ENCODE measurements at regions not wholly inside any gene's neighbourhood (a gene's known extent, or its start where the extent isn't known, plus 50 kb on each side); places are given as distances from the start of the nearest gene placed in this dataset.
A peak's percentile ranks its signal among the peaks of the same experiment; 100 is the strongest.

DNA sequence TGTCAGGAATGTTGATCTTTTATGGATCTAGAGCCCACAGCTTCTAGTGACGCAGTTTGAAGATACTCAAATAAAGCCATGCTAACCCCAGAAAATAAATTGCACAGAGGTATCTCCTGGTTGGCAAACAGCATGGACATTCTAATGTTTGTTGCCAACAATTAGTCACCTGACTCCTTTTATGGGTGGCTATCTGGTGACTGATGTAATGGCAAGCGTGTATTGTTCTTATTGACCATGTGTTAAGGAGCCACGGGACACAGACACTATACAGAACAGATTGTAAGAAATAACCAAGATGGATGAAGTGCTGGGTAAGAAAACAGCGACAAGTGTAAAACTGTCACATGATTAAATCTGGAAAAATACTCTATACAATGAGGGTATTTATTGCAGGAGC, 401.3 kb upstream of the PDE3A start:
- H3K36me3 Mint-ChIP-seq (ENCODE audit: unreplicated experiment), result no peaks in the 10 kb centered on the region
- TF ChIP-seq, protein P1, sequence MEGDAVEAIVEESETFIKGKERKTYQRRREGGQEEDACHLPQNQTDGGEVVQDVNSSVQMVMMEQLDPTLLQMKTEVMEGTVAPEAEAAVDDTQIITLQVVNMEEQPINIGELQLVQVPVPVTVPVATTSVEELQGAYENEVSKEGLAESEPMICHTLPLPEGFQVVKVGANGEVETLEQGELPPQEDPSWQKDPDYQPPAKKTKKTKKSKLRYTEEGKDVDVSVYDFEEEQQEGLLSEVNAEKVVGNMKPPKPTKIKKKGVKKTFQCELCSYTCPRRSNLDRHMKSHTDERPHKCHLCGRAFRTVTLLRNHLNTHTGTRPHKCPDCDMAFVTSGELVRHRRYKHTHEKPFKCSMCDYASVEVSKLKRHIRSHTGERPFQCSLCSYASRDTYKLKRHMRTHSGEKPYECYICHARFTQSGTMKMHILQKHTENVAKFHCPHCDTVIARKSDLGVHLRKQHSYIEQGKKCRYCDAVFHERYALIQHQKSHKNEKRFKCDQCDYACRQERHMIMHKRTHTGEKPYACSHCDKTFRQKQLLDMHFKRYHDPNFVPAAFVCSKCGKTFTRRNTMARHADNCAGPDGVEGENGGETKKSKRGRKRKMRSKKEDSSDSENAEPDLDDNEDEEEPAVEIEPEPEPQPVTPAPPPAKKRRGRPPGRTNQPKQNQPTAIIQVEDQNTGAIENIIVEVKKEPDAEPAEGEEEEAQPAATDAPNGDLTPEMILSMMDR (IDR thresholded peaks at IDR 0.05; ENCODE audit: partially characterized antibody, unreplicated experiment), result no peak
- no peaks in the 10 kb centered on the region for H3K9me3 Mint-ChIP-seq (ENCODE audit: unreplicated experiment)
- DNase-seq, result no peak
- H3K27me3 Mint-ChIP-seq (ENCODE audit: unreplicated experiment), result no peaks in the 10 kb centered on the region
- H3K27ac Mint-ChIP-seq (ENCODE audit: unreplicated experiment), result peak overlapping the region; percentile 84
- H3K4me3 Mint-ChIP-seq (ENCODE audit: unreplicated experiment), result no peak overlapping the region
- peaks cover 28% of the 10 kb centered on the region for H3K4me1 Mint-ChIP-seq (ENCODE audit: low read depth, unreplicated experiment)

DNA sequence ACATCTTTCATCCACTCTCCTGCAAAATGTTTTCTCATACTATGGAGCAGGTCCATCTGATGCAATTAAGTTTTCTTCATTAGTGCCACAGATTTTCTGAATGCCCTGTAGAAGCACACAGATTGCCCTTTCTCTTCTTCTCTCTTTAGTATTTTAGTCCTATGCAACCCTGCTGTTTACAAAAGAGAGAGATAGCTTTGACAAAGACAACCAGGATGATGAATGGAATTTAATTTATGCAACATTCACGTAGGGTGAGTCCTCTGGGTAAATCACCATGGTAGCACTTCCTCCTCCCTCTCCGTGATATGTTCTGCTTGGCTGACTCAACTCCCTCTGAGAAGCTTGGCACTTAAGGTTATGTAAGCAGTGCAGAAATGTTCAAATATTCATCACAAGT, 400.9 kb upstream of the PDE3A start:
- Mint-ChIP-seq H3K36me3 (ENCODE audit: unreplicated experiment) (no peaks in the 10 kb centered on the region), H3K4me3 (ENCODE audit: unreplicated experiment) (peak overlapping the region; percentile 41), H3K9me3 (ENCODE audit: unreplicated experiment) (no peaks in the 10 kb centered on the region), H3K4me1 (ENCODE audit: low read depth, unreplicated experiment) (peaks cover 32% of the 10 kb centered on the region), H3K27ac (ENCODE audit: unreplicated experiment) (peak overlapping the region; percentile 84), H3K27me3 (ENCODE audit: unreplicated experiment) (no peaks in the 10 kb centered on the region)
- no peak for DNase-seq
- TF ChIP-seq, protein P1 (IDR thresholded peaks at IDR 0.05; ENCODE audit: partially characterized antibody, unreplicated experiment), result no peak

DNA sequence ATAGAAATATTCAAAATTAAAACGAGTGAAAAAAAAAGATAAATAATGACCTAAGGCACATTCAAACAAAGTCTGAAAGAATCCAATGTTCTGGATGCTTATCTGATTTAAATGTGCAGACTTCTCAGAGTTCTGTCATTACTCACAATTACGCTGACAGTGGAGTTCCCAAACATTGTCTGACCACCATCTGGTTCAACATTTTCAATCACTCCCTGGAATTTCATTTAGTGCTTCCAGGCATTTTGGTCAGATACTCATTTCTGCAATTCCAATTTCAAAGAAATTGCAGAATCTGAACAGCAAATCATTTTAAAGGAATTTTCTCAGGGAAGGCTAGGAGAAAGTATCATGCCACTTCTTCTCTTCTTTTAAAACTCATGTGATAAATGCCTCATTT, 398.2 kb upstream of the PDE3A start:
- no peak overlapping the region for H3K4me3 Mint-ChIP-seq (ENCODE audit: unreplicated experiment)
- DNase-seq, result no peak
- H3K27ac Mint-ChIP-seq (ENCODE audit: unreplicated experiment), result no peak overlapping the region
- H3K36me3 Mint-ChIP-seq (ENCODE audit: unreplicated experiment), result no peaks in the 10 kb centered on the region
- TF ChIP-seq, protein P1 (IDR thresholded peaks at IDR 0.05; ENCODE audit: partially characterized antibody, unreplicated experiment), result no peak
- no peaks in the 10 kb centered on the region for H3K27me3 Mint-ChIP-seq (ENCODE audit: unreplicated experiment)
- no peaks in the 10 kb centered on the region for H3K9me3 Mint-ChIP-seq (ENCODE audit: unreplicated experiment)
- H3K4me1 Mint-ChIP-seq (ENCODE audit: low read depth, unreplicated experiment), result peaks cover 33% of the 10 kb centered on the region

DNA sequence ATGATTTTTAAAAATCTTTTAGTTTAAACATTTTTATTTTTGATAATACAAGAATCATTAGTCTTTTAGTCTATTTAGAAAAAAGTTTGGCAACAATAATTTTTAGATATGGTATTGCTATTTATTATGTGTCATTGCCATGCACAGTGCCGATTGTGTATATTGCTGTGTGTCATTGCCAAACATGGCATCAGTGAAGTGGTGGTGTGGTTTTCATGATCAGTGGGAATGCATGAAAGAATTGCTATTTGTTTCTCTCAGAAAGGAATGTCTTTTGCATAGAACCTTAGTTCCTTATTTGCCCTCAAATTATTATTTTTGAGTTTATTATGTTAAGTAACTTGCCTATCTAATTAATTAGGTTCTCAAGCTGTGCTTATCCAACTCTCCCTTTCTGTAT, 397.5 kb upstream of the PDE3A start:
- Mint-ChIP-seq H3K9me3 (ENCODE audit: unreplicated experiment) (no peaks in the 10 kb centered on the region), H3K27me3 (ENCODE audit: unreplicated experiment) (no peaks in the 10 kb centered on the region), H3K36me3 (ENCODE audit: unreplicated experiment) (no peaks in the 10 kb centered on the region), H3K4me1 (ENCODE audit: low read depth, unreplicated experiment) (peaks cover 33% of the 10 kb centered on the region), H3K4me3 (ENCODE audit: unreplicated experiment) (no peak overlapping the region), H3K27ac (ENCODE audit: unreplicated experiment) (peak overlapping the region; percentile 79)
- TF ChIP-seq, protein P1 (IDR thresholded peaks at IDR 0.05; ENCODE audit: partially characterized antibody, unreplicated experiment), result no peak
- DNase-seq, result no peak

DNA sequence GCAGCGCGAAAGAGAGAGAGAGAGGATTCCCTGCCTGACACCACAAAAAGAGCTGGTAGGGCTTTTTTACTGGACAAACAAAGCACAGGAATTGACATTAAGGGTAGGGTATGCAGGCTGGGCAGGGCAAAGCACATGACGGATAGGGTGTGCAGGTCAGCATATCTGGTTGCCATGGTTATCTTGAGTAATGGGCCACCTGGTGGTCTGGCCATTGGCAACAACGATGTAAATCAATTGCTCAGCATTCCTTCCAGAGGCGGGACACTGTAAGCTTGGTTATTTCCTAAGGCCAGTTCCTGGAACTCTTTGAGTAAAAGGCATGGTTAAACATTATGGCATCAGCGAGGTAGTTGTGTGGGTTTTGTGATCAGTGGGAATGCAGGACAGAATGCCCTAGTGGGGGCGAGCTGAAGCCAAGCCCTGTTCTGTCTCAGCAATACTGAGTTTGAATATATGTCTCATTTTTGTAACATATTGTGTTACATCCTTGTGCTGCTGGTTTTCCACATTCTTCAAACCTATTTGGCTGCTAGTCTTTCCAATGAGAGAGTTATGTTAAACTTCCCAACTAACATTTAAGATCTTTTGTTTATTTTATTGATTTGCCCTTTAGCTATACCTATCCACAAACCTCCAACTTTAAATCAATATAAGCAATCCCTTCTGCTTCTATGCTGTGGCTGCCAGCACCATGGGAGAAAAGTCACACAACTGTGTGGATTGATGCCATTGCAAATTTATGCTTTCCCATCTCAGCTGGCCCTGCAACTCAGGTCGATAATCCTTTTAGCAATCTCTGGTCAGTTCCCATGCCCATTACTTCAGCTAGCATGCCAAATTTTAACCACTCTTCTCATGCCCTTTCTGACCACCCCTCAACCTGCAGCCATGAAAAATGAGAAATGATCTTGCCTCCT, 396.7 kb upstream of the PDE3A start:
- Mint-ChIP-seq H3K4me1 (ENCODE audit: low read depth, unreplicated experiment) (peaks cover 33% of the 10 kb centered on the region), H3K36me3 (ENCODE audit: unreplicated experiment) (no peaks in the 10 kb centered on the region), H3K27me3 (ENCODE audit: unreplicated experiment) (no peaks in the 10 kb centered on the region), H3K9me3 (ENCODE audit: unreplicated experiment) (no peaks in the 10 kb centered on the region), H3K27ac (ENCODE audit: unreplicated experiment) (peak overlapping the region; percentile 79), H3K4me3 (ENCODE audit: unreplicated experiment) (no peak overlapping the region)
- no peak for DNase-seq
- TF ChIP-seq, protein P1 (IDR thresholded peaks at IDR 0.05; ENCODE audit: partially characterized antibody, unreplicated experiment), result no peak
